Left ventricle myocardium inferior (tissue), 1 donor: ENCODE measurements at regions not wholly inside any gene's neighbourhood (a gene's known extent, or its start where the extent isn't known, plus 50 kb on each side); places are given as distances from the start of the nearest gene placed in this dataset.
A peak's percentile ranks its signal among the peaks of the same experiment; 100 is the strongest.

ENCODE experiments used
- DNase-seq: peaks from one replicate; pipeline ENCODE4 v3.0.0-alpha.2; 2020
- H3K27ac ChIP-seq: fragments of 200-600 bp; replicated peaks from 2 replicates; pipeline ENCODE4 v1.8.0; 2021
- H3K27me3 ChIP-seq: fragments of 200-600 bp; 2 replicates; pipeline ENCODE4 v1.8.0; 2021; ENCODE audit warnings: low read depth
- H3K36me3 ChIP-seq: fragments of 200-600 bp; 2 replicates; pipeline ENCODE4 v1.8.0; 2021
- H3K4me1 ChIP-seq: fragments of 200-600 bp; 2 replicates; pipeline ENCODE4 v1.8.0; 2021
- H3K4me3 ChIP-seq: fragments of 200-600 bp; 2 replicates; pipeline ENCODE4 v1.8.0; 2021; ENCODE audit warnings: mild to moderate bottlenecking, moderate library complexity
- H3K9me3 ChIP-seq: fragments of 200-600 bp; replicated peaks from 2 replicates; pipeline ENCODE4 v1.8.0; 2021
- CTCF ChIP-seq: fragments of 200-600 bp; IDR thresholded peaks from 2 replicates; pipeline ENCODE4 v1.8.0; 2021; ENCODE audit warnings: antibody characterized with exemption, mild to moderate bottlenecking, borderline replicate concordance
- intact Hi-C: fragments of 100-400 bp; cut with micrococcal nuclease; formaldehyde crosslinking; loops from one replicate; pipeline ENCODE4 v1.11.0; 2022
- donor health status: DM: no; HTN: yes; CAD: no; lungs with severe emphysema.

GRCh38 chr1:229883504-229884200 lies 183.4 kb upstream of the GALNT2 start:
- Histone ChIP-seq H3K27ac (no peak overlapping the region), H3K36me3 (no peaks in the 10 kb centered on the region), H3K4me3 (no peak overlapping the region), H3K27me3 (peaks cover 10% of the 10 kb centered on the region), H3K9me3 (no peaks in the 10 kb centered on the region), H3K4me1 (peaks cover 27% of the 10 kb centered on the region)
- no peak for TF ChIP-seq CTCF
- no peak for DNase-seq
- intact Hi-C loops: no loop called here

GRCh38 chr1:229884765-229885164 lies 182.3 kb upstream of the GALNT2 start:
- H3K27ac ChIP-seq: no peak overlapping the region
- intact Hi-C loops: no loop called here
- H3K4me1 ChIP-seq: peaks cover 33% of the 10 kb centered on the region
- H3K9me3 ChIP-seq: no peaks in the 10 kb centered on the region
- no peak for TF ChIP-seq CTCF
- no peak overlapping the region for H3K4me3 ChIP-seq
- no peak for DNase-seq
- H3K36me3 ChIP-seq: no peaks in the 10 kb centered on the region
- H3K27me3 ChIP-seq: peaks cover 10% of the 10 kb centered on the region

GRCh38 chr1:229885568-229886495 lies 181.2 kb upstream of the GALNT2 start:
- peaks cover 26% of the 10 kb centered on the region for H3K4me1 ChIP-seq

GRCh38 chr1:229886636-229887035 lies 180.4 kb upstream of the GALNT2 start:
- Histone ChIP-seq H3K4me3 (no peak overlapping the region), H3K27ac (peak overlapping the region; percentile 86), H3K27me3 (peaks cover 6% of the 10 kb centered on the region), H3K4me1 (peaks cover 26% of the 10 kb centered on the region), H3K9me3 (no peaks in the 10 kb centered on the region), H3K36me3 (no peaks in the 10 kb centered on the region)
- no peak for DNase-seq
- TF ChIP-seq CTCF: no peak
- intact Hi-C loops: no loop called here

More at GRCh38 chr1:229885568-229886495, 181.2 kb upstream of the GALNT2 start:
- H3K36me3 ChIP-seq: no peaks in the 10 kb centered on the region
- DNase-seq: no peak
- peaks cover 8% of the 10 kb centered on the region for H3K27me3 ChIP-seq
- TF ChIP-seq CTCF: no peak
- no peaks in the 10 kb centered on the region for H3K9me3 ChIP-seq
- no peak overlapping the region for H3K27ac ChIP-seq
- no peak overlapping the region for H3K4me3 ChIP-seq
- intact Hi-C loops: no loop called here

GRCh38 chr1:229887043-229887822 lies 179.8 kb upstream of the GALNT2 start:
- no peaks in the 10 kb centered on the region for H3K9me3 ChIP-seq
- no peaks in the 10 kb centered on the region for H3K36me3 ChIP-seq
- peak overlapping the region; percentile 86 for H3K27ac ChIP-seq
- DNase-seq: no peak
- peaks cover 6% of the 10 kb centered on the region for H3K27me3 ChIP-seq
- H3K4me1 ChIP-seq: peaks cover 26% of the 10 kb centered on the region
- intact Hi-C loops: no loop called here
- TF ChIP-seq CTCF: no peak
- H3K4me3 ChIP-seq: no peak overlapping the region
